ENCODE measurements at regions not wholly inside any gene's neighbourhood (a gene's known extent, or its start where the extent isn't known, plus 50 kb on each side); places are given as distances from the start of the nearest gene placed in this dataset.

- DNase-seq (ENCODE audit: low read depth in 2 of 2): no peak
- Histone ChIP-seq H3K27me3 (ENCODE audit: control insufficient read depth, insufficient read depth, low read length) (no peaks in the 10 kb centered on the region), H3K9ac (ENCODE audit: insufficient read depth, low read length) (no peak overlapping the region), H3K36me3 (ENCODE audit: control insufficient read depth, insufficient read depth, low read length) (no peaks in the 10 kb centered on the region), H3K79me2 (ENCODE audit: control insufficient read depth, insufficient read depth, low read length) (no peaks in the 10 kb centered on the region), H3K4me2 (ENCODE audit: extremely low read depth, insufficient read depth, low read length) (no peak overlapping the region), H3K27ac (ENCODE audit: insufficient read depth, low read length) (no peak overlapping the region), H3K4me3 (replicated peaks in 1 of 4; ENCODE audit: control extremely low read depth in 1 of 4, insufficient read depth in 1 of 4, low read depth in 3 of 4, low read length in 4 of 4) (no peak overlapping the region), H3K4me1 (ENCODE audit: control insufficient read depth, extremely low read depth, insufficient read depth, low read length) (peaks cover 2% of the 10 kb centered on the region), H4K20me1 (ENCODE audit: control insufficient read depth, extremely low read depth, insufficient read depth, low read length) (no peaks in the 10 kb centered on the region), H3K9me3 (ENCODE audit: control insufficient read depth, insufficient read depth, low read depth, low read length) (no peaks in the 10 kb centered on the region), H2AFZ (ENCODE audit: low read length) (no peak overlapping the region)
- TF ChIP-seq, protein P1, sequence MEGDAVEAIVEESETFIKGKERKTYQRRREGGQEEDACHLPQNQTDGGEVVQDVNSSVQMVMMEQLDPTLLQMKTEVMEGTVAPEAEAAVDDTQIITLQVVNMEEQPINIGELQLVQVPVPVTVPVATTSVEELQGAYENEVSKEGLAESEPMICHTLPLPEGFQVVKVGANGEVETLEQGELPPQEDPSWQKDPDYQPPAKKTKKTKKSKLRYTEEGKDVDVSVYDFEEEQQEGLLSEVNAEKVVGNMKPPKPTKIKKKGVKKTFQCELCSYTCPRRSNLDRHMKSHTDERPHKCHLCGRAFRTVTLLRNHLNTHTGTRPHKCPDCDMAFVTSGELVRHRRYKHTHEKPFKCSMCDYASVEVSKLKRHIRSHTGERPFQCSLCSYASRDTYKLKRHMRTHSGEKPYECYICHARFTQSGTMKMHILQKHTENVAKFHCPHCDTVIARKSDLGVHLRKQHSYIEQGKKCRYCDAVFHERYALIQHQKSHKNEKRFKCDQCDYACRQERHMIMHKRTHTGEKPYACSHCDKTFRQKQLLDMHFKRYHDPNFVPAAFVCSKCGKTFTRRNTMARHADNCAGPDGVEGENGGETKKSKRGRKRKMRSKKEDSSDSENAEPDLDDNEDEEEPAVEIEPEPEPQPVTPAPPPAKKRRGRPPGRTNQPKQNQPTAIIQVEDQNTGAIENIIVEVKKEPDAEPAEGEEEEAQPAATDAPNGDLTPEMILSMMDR (conservative IDR thresholded peaks at IDR 0.05 in 1 of 2, IDR thresholded peaks at IDR 0.05 in 1 of 2; ENCODE audit: low read depth in 1 of 2, low read length in 2 of 2): no peak
- TF ChIP-seq EZH2 (IDR thresholded peaks at IDR 0.05; ENCODE audit: low read length, missing control alignments): no peak
These were observed 103.4 kb upstream of the SERTAD2 start for GRCh38 chr2:64757126-64757525.

DNA sequence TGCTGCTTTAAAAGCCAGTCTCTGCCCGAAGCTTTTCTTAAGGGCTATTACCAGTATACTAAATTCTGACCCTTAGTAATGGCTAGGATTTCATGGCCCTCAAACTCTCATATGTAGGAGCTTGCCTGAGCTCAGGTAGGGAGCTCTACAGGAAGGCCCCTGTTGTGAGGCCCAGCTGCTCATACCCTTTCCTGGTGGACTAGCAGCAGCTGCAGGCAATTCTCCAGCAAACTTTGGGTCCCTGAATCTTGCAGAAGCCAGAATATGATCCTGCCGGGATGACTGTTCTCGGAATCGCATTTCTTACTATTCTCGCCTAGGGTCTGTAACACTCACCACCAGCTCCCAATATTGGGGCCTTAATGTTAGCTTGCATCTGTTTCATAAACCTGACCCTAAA is 106.4 kb upstream of the SERTAD2 start:
- no peaks in the 10 kb centered on the region for H3K36me3 ChIP-seq (ENCODE audit: control insufficient read depth, insufficient read depth, low read length)
- no peaks in the 10 kb centered on the region for H4K20me1 ChIP-seq (ENCODE audit: control insufficient read depth, extremely low read depth, insufficient read depth, low read length)
- no peak for DNase-seq (ENCODE audit: low read depth in 2 of 2)
- H3K4me2 ChIP-seq (ENCODE audit: extremely low read depth, insufficient read depth, low read length): no peak overlapping the region
- TF ChIP-seq, protein P1 (conservative IDR thresholded peaks at IDR 0.05 in 1 of 2, IDR thresholded peaks at IDR 0.05 in 1 of 2; ENCODE audit: low read depth in 1 of 2, low read length in 2 of 2): no peak
- TF ChIP-seq EZH2 (IDR thresholded peaks at IDR 0.05; ENCODE audit: low read length, missing control alignments): no peak
- no peaks in the 10 kb centered on the region for H3K9me3 ChIP-seq (ENCODE audit: control insufficient read depth, insufficient read depth, low read depth, low read length)
- no peaks in the 10 kb centered on the region for H3K4me1 ChIP-seq (ENCODE audit: control insufficient read depth, extremely low read depth, insufficient read depth, low read length)
- H3K27me3 ChIP-seq (ENCODE audit: control insufficient read depth, insufficient read depth, low read length): no peaks in the 10 kb centered on the region
- no peak overlapping the region for H3K4me3 ChIP-seq (replicated peaks in 1 of 4; ENCODE audit: control extremely low read depth in 1 of 4, insufficient read depth in 1 of 4, low read depth in 3 of 4, low read length in 4 of 4)
- H3K27ac ChIP-seq (ENCODE audit: insufficient read depth, low read length): no peak overlapping the region
- H3K79me2 ChIP-seq (ENCODE audit: control insufficient read depth, insufficient read depth, low read length): no peaks in the 10 kb centered on the region
- H2AFZ ChIP-seq (ENCODE audit: low read length): no peak overlapping the region
- no peak overlapping the region for H3K9ac ChIP-seq (ENCODE audit: insufficient read depth, low read length)

GRCh38 chr2:64762301-64762997 is 108.7 kb upstream of the SERTAD2 start:
- Histone ChIP-seq H3K27ac (ENCODE audit: insufficient read depth, low read length) (no peak overlapping the region), H3K79me2 (ENCODE audit: control insufficient read depth, insufficient read depth, low read length) (no peaks in the 10 kb centered on the region), H3K4me1 (ENCODE audit: control insufficient read depth, extremely low read depth, insufficient read depth, low read length) (no peaks in the 10 kb centered on the region), H4K20me1 (ENCODE audit: control insufficient read depth, extremely low read depth, insufficient read depth, low read length) (no peaks in the 10 kb centered on the region), H3K27me3 (ENCODE audit: control insufficient read depth, insufficient read depth, low read length) (no peaks in the 10 kb centered on the region), H3K36me3 (ENCODE audit: control insufficient read depth, insufficient read depth, low read length) (no peaks in the 10 kb centered on the region), H2AFZ (ENCODE audit: low read length) (no peak overlapping the region), H3K4me3 (replicated peaks in 1 of 4; ENCODE audit: control extremely low read depth in 1 of 4, insufficient read depth in 1 of 4, low read depth in 3 of 4, low read length in 4 of 4) (no peak overlapping the region), H3K9ac (ENCODE audit: insufficient read depth, low read length) (no peak overlapping the region), H3K4me2 (ENCODE audit: extremely low read depth, insufficient read depth, low read length) (no peak overlapping the region), H3K9me3 (ENCODE audit: control insufficient read depth, insufficient read depth, low read depth, low read length) (no peaks in the 10 kb centered on the region)
- no peak for DNase-seq (ENCODE audit: low read depth in 2 of 2)
- TF ChIP-seq, protein P1 (conservative IDR thresholded peaks at IDR 0.05 in 1 of 2, IDR thresholded peaks at IDR 0.05 in 1 of 2; ENCODE audit: low read depth in 1 of 2, low read length in 2 of 2): no peak
- TF ChIP-seq EZH2 (IDR thresholded peaks at IDR 0.05; ENCODE audit: low read length, missing control alignments): no peak

Measured in fibroblast of lung (primary cell).